HG03135 (cell line): ENCODE measurements at regions not wholly inside any gene's neighbourhood (a gene's known extent, or its start where the extent isn't known, plus 50 kb on each side); places are given as distances from the start of the nearest gene placed in this dataset.
"Not testable (repeated sequence)": the region's sequence is repeated elsewhere in the genome, so short reads cannot be mapped to it uniquely, and the experiment has no call there.

Experiments used
- ATAC-seq: cut with Tn5 transposase; IDR thresholded peaks from one replicate; pipeline ENCODE4 v1.9.1; 2021; ENCODE audit warnings: mild to moderate bottlenecking, moderate library complexity; ENCODE audit not compliant: unreplicated experiment

GRCh38 chr14:37784827-37785223, 189.4 kb downstream of the TTC6 start:
- ATAC-seq, result not testable (repeated sequence)

DNA sequence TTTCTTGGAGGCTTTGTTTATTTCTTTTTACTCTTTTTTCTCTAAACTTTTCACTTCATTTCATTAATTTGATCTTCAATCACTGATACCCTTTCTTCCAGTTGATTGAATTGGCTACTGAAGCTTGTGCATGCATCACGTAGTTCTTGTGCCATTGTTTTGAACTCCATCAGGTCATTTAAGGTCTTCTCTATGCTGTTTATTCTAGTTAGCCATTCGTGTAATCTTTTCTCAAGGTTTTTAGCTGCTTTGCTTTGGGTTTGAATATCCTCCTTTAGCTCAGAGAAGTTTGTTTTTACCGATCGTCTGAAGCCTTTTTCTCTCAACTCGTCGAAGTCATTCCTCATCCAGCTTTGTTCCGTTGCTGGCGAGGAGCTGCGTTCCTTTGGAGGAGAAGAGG, 189.9 kb downstream of the TTC6 start:
- not testable (repeated sequence) for ATAC-seq

DNA sequence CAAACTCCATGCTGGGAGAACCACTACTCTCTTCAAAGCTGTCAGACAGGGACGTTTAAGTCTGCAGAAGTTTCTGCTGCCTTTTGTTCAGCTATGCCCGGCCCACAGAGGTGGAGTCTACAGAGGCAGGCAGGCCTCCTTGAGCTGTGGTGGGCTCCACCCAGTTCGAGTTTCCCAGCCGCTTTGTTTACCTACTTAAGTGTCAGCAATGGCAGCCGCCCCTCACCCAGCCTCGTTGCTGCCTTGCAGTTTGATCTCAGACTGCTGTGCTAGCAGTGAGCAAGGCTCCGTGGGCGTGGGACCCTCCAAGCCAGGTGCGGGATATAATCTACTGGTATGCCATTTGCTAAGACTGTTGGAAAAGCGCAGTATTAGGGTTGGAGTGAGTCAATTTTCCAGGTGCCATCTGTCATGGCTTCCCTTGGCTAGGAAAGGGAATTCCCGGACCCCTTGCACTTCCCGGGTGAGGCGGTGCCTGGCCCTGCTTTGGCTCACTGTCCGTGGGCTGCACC, 190.7 kb downstream of the TTC6 start:
- ATAC-seq, result not testable (repeated sequence)

DNA sequence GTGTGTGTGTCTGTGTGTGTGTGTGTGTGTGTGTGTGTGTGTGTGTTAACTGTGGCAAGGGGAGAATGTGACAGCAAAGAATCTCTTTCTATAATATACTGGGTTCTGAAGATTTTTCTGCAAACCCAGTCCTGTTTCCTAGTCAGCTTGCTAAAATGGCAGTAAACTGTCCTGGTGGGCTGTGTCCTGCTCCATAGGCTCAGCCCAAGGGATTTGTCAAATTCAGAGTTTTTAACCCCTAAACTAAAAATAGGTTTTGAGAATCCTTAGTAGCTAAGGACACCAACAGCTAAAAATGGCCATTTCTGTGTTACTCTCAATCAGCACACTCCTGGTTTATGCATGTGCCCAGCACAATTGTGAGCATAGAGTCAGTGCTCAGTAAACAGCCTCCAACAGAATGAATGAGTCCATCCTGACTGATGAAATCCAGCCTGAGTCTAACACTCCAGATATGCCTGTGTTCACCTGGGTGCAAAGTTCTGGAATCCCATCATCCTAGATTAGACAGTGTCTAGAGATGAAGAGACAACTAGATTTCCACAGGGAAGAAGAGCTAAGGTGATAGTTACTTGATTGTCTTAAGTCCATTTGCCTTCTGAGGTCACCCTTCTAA, 192.6 kb downstream of the TTC6 start:
- ATAC-seq, result no peak

DNA sequence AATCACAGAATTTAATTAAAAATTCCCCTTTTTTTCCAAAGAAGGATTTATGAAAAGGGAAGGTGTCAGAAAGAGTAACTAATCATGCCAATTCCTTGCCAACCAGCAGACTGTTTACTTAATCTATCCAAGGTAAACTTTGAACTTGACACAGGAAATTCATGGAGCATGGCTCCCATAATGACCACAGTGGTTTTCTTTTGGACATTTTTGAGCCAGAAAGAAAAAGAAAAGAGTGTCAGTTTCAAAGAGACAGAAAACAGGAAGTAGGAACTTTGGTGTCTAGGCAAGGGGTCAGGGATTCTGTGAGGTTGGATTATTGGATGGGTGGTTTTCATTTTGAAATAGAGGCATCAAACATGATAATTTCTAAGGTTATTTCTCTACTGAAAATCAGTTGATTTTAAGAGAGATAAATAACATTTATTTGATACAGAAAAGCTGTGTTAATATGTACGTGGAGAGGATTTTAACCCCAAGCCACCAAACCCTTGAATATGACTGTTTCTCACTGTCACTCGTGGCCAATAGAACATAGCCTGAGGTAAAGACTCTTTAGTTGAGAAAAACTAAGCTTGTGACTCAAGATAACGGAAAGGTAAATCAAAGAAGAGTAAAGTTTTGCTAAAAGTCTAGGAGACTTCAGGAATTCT, 196.1 kb downstream of the TTC6 start:
- ATAC-seq, result no peak

DNA sequence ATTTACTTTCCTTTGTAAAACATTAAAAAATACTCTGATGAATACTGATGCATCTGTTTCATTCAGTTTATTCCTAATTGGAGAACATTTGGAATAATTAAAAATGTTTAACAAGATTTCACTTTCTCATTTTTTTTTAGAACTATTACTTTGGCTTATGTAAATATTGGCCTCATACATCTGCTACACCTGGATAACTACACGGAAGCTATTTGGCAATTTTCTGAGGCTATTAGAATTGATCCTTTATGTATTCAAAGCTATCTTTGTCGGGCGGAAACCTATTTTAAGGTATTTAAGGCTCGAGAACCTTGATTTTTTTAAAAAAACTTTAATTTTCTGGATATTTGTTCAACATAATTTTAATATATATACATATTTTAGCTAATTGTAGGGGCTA, 196.7 kb downstream of the TTC6 start:
- ATAC-seq, result no peak

DNA sequence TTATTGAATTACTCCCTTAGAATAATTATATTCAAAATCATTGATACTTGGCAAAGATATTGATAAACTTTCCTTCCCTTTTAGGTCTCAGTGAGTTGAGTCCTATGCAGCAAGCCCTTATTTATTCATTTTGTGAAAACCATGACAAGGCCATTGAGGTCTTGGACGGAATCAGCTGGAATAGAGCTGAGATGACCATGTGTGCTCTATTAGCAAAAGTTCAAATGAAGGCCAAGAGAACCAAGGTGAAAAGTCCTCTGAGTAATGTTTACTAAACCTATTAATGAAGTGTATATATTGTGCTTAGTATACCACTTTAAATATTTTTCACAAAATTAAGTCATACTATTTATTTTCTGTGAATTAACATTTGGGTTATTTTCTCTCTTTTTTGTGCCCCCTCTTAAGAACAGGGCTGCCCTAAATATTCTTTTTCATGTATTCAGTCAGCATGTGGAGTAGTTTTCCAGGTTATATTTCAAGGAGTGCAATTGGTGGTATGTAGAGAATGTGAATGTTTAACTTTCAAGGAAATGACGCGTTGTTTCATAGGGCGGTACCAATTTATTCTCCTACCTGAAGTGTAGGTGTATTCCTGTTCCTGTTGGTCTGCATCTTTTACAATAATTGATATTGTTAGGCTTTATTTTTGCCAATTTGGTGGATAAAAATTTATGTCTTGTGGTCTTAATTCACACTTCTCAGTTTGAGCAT, 201.4 kb downstream of the TTC6 start:
- ATAC-seq, result no peak

GRCh38 chr14:37797675-37798074, 202.2 kb downstream of the TTC6 start:
- ATAC-seq, result no peak

DNA sequence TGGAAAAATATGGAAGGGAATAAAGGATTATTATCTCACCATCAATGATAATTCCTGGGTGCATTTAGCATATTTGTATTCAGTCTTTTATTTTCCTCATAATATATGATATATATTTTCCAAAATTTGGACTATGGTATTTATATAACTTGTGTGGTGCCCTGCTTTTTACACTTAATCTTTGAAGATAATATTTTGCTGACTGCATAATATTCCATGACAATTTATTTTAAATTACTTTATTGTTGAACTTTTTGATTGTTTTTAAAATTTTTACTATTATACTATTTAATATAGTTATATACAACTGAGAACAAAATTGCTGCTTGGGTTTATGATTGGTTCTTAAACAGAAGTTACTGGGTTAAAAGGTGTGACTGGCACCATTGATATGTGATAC, 212.3 kb downstream of the TTC6 start:
- ATAC-seq, result no peak

DNA sequence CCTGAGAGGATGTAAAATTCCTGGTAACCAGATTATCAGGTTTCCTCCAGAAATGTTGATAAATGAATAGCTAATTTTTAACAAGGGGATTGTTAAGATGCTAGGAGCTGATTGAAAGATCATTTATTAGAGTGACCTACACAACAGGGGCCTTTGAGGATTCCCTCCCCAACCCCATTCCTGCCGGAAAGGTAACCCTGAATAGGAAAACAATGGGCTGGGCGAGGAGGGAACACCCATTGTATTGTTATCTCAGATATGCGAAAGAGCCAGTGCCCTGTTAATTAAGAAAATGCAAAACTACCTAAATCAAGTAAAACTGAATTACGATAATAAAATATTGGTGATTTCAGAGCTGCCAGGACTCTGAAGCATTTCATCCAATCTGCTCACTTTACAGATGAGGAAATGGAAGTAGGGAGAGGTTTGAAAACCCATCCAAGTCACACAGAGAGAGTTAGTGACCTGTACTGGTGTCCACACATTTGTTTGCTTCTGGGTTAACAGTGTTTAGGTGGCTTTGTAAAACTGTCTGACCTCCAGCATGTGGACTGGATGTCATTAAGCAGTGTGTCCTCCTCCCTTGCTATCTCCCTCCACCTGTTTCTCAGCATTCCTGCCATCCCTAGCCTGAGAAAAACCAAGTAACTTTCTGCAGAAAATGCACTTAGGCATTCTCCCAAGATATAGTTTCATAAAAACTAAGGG, 214.8 kb downstream of the TTC6 start:
- no peak for ATAC-seq

DNA sequence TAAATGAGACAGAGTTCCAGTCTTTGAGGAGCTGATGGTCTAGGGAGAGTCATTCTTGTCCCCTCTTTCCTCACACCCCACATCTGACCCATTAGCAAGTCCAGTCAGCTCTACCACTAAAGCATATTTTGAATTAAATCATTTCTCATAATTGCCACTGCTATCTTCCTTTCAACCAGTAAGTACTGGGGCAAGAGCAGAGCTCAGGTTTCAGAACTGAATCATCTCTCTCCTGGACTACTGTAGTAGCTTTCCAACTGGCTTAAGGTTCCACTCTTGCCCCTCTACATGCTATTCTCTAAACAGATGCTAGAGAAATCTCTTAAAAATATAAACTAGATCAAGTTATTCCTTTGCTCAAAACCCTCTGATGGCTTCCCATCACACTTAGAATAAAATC, 218.3 kb downstream of the TTC6 start:
- no peak for ATAC-seq

DNA sequence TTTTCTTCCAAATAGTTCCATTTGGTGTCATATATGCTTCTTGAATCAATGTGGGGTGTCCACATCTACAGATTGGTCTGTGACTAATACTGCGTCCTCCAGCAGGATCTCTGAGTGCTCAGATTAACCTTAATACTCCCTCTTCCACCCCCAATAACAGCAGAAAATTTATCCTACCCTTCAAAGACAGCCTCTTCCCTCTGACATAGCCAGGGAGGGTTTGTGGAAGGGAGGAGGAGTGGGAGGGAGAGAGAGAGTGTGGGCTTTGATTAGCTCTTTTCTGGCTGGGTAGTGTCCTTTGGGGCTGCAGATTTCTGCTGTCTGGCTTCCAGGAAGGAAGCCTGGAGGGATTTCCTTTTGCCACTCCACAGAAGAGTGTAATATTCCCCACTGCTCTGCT, 220.7 kb downstream of the TTC6 start:
- no peak for ATAC-seq

DNA sequence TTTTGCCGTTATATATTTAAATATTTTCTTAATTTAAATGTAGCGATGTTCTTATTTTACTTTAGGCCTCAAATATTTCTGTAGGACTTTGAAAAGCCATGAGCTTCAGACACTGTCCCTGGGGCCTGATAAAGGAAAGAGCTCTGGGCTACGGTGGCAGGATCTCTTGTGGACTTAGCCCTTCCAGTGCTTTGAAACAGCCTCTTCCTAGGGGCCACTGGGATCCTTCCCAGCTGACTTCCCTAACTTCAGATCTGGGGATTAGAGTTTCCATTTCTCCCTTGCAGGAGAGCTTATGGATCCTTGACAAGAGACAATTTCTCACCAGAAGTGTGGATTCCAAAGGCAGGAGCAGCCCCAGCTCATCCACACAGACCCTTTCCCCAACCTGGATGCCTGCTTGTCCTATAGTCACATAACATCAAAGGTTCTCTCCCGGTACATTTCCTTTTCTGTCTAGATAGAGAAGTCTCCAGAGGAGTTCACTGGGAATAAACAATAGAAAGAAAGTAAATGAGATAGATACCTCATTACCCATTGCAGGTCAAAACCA, 221.4 kb downstream of the TTC6 start:
- ATAC-seq, result no peak

DNA sequence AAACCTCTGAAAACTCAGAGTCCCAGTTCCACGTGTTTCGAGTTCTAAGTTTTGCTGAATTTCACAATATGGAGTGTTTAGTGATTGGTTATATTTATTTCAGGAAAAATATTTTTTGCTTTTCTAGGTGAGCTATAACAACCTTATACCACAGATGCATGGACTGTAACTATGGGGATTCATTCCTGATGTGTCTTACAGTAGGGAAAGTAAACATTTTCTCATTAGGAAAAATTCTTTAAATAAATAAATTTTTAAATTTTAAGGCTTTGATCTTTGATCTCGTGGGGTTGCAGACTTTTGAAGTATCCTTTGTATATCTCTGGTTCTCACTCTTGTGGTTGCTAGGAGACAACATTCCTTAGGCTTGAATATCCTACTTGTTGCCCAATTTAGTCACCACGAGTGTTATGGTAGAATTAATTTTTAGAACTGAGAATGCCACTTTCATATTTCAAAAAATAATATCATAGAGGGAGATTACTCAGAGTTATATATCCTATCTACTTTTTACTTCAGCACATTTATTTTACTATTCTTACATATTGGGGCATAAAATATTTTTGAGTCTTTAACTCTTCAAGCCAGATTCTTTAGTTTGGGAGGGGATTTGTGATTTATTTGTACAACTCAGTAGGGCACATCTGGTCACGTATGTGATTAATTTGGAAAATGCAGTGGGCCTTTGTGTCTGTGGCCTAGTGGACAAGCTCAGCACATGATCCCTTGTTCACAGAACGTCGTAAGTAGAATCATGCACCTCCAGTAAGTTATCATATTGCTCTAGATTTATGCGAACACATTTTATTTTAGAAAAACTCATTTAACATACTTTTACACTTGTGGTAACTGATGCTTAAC, 224.0 kb downstream of the TTC6 start:
- ATAC-seq, result no peak

- ATAC-seq, result not testable (repeated sequence)
Measured at GRCh38 chr14:37820810-37821209, 225.4 kb downstream of the TTC6 start.

DNA sequence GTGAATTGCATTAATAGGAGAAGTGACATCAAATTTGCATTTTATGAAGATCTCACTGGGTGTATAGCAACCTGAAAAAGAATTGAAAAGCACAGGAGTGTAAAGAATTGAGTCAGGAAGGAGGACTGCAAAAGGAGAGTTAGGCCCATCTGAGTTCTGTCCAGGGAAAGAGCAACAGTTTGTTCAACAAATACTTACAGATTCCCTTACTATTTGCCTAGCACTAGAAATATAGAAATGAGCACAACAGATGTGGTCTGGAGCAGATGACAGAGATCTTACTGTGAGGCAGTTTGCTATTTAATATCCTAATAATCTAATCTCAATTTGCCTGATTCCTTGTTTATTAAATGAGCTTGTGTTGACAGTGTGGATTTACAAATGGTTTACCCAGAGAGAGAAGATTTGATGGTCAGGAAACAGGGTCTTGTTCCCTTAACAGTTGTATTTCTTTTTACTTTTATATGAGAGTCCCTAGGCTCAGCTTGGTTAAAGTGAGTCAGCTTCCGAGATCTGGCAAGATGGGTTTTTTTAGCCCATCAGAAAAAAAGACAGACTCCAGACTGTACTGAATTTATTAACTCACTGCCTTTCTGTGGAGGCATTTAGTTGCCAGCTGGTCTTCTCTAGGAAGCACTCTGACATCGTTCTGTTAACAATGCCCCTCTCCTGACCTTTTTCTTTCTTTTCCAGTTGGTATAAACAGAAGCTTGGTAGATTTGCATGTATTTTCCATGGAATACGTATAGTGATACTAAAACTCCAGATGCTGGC, 229.7 kb downstream of the TTC6 start:
- no peak for ATAC-seq

- no peak for ATAC-seq
Measured at GRCh38 chr14:37826869-37827268, 231.4 kb downstream of the TTC6 start.

GRCh38 chr14:37830271-37830670, 234.8 kb downstream of the TTC6 start:
- ATAC-seq, result no peak

GRCh38 chr14:37834275-37834674, 238.8 kb downstream of the TTC6 start:
- no peak for ATAC-seq
